Neuron (in vitro differentiated cells): ENCODE measurements at regions not wholly inside any gene's neighbourhood (a gene's known extent, or its start where the extent isn't known, plus 50 kb on each side); places are given as distances from the start of the nearest gene placed in this dataset.

Experiments
- H2AFZ ChIP-seq: one replicate; pipeline ENCODE4 v1.6.1; 2013; ENCODE audit warnings: low read depth, mild to moderate bottlenecking, inconsistent platforms, low read length, moderate library complexity
- H3K27me3 ChIP-seq: one replicate; pipeline ENCODE4 v1.6.1; 2013; ENCODE audit warnings: low read length; ENCODE audit not compliant: insufficient read depth
- H3K36me3 ChIP-seq: one replicate; pipeline ENCODE4 v1.6.1; 2013; ENCODE audit warnings: low read length; ENCODE audit not compliant: insufficient read depth
- H3K4me1 ChIP-seq: one replicate; pipeline ENCODE4 v1.6.1; 2013; ENCODE audit warnings: low read length; ENCODE audit not compliant: insufficient read depth
- H3K4me3 ChIP-seq: 2 replicates; pipeline ENCODE4 v1.5.1; 2013; ENCODE audit warnings: mild to moderate bottlenecking, low read length, moderate library complexity
- H3K9me3 ChIP-seq: one replicate; pipeline ENCODE4 v1.6.1; 2013; ENCODE audit warnings: low read length

DNA sequence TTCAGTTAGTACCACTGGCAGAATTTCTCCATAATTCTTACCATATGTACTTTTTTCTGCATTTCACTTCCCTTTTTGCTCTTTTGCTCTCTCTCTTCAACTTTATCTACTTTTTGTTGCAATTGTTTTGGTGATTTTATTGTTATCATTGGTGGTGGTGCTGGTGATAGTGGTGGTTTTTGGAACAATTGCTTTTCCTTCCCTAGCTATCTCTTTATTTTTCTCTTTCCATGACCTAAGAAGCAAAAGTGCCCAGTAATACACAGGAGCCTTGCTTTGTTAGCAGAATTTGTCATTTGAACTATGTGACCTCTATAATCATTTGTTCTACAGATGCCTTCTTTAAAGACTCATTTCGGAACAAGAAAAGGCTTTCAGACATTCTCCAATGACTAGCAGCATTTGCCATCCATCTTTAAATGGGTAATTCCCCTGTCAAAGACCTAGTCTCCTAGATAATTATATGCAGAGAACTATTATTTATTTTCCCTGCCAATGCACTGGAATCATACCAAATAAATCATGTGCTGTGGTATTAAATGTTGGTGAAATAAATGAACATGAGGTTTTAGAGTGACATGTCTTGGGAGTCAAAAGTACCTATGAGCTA, 154.5 kb downstream of the GASK1B start:
- H3K4me3 ChIP-seq: no peak overlapping the region
- H3K9me3 ChIP-seq: no peaks in the 10 kb centered on the region
- H2AFZ ChIP-seq: no peak overlapping the region
- no peaks in the 10 kb centered on the region for H3K27me3 ChIP-seq
- peaks cover 36% of the 10 kb centered on the region for H3K4me1 ChIP-seq
- H3K36me3 ChIP-seq: no peaks in the 10 kb centered on the region

DNA sequence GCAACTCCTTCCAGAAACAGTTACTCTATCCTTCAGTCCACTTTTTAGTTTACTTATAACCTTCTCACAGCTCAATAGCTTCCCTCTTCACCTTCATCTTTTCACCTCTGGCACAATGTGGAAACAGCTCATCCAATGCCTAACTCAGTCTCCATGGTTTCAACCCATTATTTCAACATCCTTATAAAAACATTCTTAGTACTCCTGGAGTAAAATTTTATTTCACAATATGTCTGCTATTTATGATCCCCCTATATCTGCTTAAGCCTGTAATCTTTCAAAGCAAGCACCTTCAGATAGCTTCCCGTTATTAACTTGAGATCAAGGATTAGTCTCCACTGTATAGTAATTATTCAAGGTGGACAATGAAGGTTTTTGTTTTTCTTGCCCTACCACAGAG, 156.3 kb downstream of the GASK1B start:
- H3K27me3 ChIP-seq: no peaks in the 10 kb centered on the region
- H2AFZ ChIP-seq: no peak overlapping the region
- H3K36me3 ChIP-seq: no peaks in the 10 kb centered on the region
- peaks cover 38% of the 10 kb centered on the region for H3K4me1 ChIP-seq
- H3K9me3 ChIP-seq: no peaks in the 10 kb centered on the region
- no peak overlapping the region for H3K4me3 ChIP-seq

DNA sequence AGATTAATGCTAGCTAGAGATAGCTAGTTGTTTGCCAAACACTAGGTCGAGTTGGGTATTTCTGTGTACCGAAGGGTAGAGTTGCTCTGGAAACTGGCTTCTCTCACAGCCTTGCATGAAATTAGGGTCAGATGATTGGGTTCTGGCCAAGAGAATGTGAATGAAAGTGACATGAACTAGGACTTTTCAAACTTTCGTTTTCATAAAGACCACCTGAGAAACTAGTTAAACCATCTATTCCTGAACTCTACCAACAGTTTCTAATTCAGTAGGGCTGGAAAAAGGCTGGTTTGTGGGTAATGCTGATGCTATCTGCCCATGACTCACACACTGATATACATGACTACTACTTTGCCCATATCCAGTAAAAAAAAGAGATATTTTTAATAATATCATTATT, 157.6 kb downstream of the GASK1B start:
- Histone ChIP-seq H3K27me3 (no peaks in the 10 kb centered on the region), H2AFZ (no peak overlapping the region), H3K9me3 (no peaks in the 10 kb centered on the region), H3K4me1 (peaks cover 36% of the 10 kb centered on the region), H3K36me3 (no peaks in the 10 kb centered on the region), H3K4me3 (no peak overlapping the region)

DNA sequence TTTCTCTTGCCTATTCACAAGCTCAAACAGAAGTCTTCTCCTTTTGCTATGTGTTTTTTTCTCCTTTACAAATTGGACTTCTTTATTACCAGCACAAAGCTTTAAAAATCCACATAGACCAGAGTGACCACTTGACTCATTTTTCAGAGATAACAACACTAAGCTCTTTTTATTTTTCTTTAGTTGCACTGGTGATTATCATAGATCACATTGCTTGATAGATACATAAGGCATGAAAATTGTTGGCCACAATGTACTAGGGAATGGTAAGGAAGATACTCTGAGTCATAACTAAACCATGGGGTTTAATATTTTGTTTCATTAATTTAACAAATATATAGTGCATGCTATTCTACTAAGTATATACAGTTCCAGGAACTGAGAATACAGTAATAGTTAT, 159.0 kb downstream of the GASK1B start:
- Histone ChIP-seq H3K27me3 (no peaks in the 10 kb centered on the region), H3K4me1 (peaks cover 42% of the 10 kb centered on the region), H3K4me3 (no peak overlapping the region), H2AFZ (no peak overlapping the region), H3K9me3 (no peaks in the 10 kb centered on the region), H3K36me3 (no peaks in the 10 kb centered on the region)

DNA sequence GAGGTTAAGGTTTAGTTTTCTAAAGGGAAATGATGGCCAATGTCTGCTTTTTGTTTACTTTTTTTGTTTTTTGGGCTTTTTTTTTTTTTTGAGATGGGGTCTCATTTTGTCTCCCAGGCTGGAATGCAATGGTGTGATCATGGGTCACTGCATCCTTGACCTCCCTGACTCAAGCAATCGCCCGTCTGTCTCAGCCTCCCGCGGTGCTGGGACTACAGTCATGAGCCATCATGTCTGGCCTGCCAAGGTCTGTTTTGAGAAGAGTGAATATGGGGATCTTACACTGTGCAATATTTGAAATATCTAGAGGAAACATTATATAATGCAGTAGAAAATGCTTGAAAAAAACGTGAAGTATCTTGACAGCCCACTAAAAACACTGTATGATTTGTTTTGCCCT, 162.5 kb downstream of the GASK1B start:
- H2AFZ ChIP-seq: no peak overlapping the region
- peaks cover 33% of the 10 kb centered on the region for H3K4me1 ChIP-seq
- peak overlapping the region; percentile 1 for H3K4me3 ChIP-seq
- no peaks in the 10 kb centered on the region for H3K27me3 ChIP-seq
- no peaks in the 10 kb centered on the region for H3K9me3 ChIP-seq
- H3K36me3 ChIP-seq: no peaks in the 10 kb centered on the region

DNA sequence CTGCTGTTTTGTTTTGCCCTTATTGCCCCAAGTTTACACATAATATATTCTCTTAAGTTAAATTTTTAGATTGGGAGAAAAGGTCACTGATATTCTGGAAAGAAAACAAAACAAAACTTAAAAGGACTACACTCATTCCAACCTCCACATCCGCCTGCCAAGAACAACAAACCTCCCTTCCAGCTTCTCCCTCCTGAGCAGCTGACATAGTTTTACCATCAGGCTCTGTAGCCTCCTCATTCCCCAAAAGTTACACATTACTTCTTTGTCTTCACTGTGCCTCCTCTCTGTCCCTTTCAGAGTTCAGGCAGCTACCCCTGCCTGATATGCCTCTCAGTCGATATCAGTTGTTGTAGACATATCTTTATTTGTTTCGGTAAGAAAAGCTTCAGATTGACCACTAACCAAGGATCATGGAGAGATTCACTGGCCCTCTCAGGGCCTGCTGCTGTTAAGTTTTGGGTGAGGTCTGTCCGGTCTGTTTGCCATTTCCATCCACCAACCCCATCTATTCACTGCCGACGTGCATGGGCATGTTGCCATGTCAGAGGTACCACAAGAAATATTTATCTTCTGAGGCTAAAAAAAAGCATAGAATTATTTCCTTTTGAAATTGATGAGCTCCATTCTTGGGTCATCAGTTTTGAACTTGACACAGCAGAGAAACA, 164.1 kb downstream of the GASK1B start:
- Histone ChIP-seq H3K27me3 (no peaks in the 10 kb centered on the region), H3K4me1 (peaks cover 37% of the 10 kb centered on the region), H3K36me3 (no peaks in the 10 kb centered on the region), H3K4me3 (no peak overlapping the region), H2AFZ (no peak overlapping the region), H3K9me3 (no peaks in the 10 kb centered on the region)

DNA sequence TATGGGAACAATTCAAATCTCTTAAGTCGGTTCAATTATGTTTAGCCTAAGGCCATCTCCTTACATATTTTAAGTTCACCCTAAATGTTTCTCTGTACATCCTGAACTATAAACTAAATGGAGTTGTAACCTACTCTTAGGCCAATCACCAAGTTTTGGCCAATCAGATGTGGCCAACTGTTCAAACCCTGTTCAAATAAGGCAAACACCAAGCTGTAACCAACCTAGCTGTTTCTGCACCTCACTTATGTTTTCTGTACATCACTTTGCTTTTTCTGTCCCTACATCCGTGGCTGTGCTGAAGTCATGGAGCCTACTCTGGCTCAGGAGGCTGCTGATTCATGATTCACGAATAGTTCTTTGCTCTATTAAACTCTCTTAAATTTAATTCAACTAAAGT, 165.3 kb downstream of the GASK1B start:
- H3K36me3 ChIP-seq: no peaks in the 10 kb centered on the region
- H3K9me3 ChIP-seq: no peaks in the 10 kb centered on the region
- H3K4me3 ChIP-seq: no peak overlapping the region
- no peaks in the 10 kb centered on the region for H3K27me3 ChIP-seq
- peaks cover 37% of the 10 kb centered on the region for H3K4me1 ChIP-seq
- H2AFZ ChIP-seq: no peak overlapping the region

DNA sequence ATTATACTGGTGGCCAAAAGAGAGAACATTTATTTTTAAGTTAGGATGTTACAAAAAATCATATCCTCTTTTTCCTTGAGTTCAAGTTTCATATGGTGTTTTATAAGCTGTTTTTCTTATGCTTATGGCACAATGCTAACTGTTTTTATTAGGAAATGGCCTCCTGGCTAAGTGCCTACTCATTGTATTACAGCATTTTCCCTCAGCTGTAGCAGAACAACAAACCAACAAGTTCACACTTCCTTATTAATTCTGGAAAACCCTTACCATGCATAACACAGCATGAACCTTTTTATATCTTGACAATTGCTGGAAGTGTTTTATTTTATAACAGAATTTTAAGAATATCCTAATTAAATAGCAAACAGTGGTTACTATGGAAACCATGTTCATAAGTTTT, 165.8 kb downstream of the GASK1B start:
- Histone ChIP-seq H2AFZ (no peak overlapping the region), H3K9me3 (no peaks in the 10 kb centered on the region), H3K4me1 (peaks cover 37% of the 10 kb centered on the region), H3K27me3 (no peaks in the 10 kb centered on the region), H3K4me3 (no peak overlapping the region), H3K36me3 (no peaks in the 10 kb centered on the region)

DNA sequence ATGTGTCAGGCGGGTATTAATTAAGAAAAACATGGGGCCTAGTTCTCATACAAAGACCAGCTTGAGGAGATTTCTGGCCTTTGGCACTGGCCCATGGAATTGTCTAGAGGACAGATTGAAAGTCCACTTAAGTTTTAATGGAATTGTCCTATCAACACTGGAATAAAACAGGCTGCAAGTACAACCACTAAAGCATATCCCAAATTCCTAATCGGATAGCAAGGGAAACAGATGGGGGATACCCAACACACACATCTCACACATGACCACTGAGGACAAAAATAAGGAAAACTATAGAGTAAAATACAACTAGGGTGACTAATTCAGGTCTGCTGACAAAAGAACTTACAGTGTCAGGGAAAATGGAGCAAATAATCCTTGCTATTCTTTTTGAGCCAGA, 167.8 kb downstream of the GASK1B start:
- Histone ChIP-seq H3K36me3 (no peaks in the 10 kb centered on the region), H3K4me1 (peaks cover 23% of the 10 kb centered on the region), H2AFZ (no peak overlapping the region), H3K4me3 (no peak overlapping the region), H3K27me3 (no peaks in the 10 kb centered on the region), H3K9me3 (no peaks in the 10 kb centered on the region)

DNA sequence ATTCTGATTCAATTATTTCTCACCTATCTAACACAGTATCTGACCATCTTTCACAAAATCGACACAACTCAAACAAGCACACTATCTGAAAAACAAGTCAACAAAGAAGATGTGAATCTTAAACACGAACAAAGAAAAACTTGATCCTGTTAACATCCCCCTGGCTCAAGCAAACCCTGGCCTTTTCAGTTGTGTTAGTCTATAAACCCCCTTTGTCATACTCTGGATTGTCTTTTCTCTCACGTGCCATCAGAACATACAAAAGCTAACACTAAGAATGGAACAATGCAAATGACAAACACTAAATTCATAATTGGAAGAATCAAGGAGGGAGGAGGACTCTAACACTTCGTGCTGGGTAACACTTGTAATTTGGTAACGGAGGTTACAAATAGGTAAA, 168.7 kb downstream of the GASK1B start:
- Histone ChIP-seq H3K36me3 (no peaks in the 10 kb centered on the region), H3K9me3 (no peaks in the 10 kb centered on the region), H3K4me3 (no peak overlapping the region), H2AFZ (peak overlapping the region; percentile 44), H3K4me1 (peaks cover 14% of the 10 kb centered on the region), H3K27me3 (no peaks in the 10 kb centered on the region)

DNA sequence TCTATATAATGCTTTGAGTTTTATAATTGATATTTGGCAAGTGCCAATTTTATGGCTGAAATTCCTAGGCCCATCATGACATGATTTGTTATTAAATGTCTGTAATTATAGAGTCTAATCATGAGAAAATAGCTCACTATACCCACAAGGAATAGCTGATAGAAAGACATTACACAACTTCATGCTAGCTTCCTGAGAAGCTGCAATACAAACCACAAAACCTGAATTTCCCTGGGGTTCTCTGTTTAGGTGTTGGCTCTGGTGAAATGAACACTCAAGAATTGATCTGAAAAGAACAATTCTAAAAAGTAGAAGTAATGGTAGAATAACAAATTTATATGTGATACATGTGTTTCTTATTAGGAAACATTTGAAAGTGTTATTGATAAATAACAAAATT, 169.6 kb downstream of the GASK1B start:
- Histone ChIP-seq H3K36me3 (no peaks in the 10 kb centered on the region), H3K27me3 (no peaks in the 10 kb centered on the region), H3K4me3 (no peak overlapping the region), H3K9me3 (no peaks in the 10 kb centered on the region), H2AFZ (no peak overlapping the region), H3K4me1 (peaks cover 8% of the 10 kb centered on the region)

DNA sequence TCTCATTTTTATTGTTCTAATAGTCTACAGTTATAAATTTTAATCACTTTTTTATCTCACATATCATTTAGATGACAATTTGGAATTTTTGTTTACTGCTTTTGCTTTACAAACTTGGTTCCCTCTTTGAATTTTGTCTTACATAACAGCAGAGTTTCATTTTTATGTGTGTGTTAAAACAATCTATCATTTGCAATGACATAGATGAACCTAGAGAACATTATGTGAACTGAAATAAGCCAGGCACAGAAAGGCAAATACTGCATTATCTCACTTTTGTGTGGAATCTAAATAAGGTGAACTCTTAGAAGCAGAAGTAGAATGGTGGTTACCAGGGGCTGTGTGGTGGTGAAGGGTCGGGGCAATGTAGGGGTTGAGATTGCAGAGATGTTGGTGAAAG, 170.7 kb downstream of the GASK1B start:
- H3K27me3 ChIP-seq: no peaks in the 10 kb centered on the region
- H2AFZ ChIP-seq: no peak overlapping the region
- H3K36me3 ChIP-seq: no peaks in the 10 kb centered on the region
- H3K4me3 ChIP-seq: no peak overlapping the region
- peaks cover 8% of the 10 kb centered on the region for H3K4me1 ChIP-seq
- no peaks in the 10 kb centered on the region for H3K9me3 ChIP-seq

DNA sequence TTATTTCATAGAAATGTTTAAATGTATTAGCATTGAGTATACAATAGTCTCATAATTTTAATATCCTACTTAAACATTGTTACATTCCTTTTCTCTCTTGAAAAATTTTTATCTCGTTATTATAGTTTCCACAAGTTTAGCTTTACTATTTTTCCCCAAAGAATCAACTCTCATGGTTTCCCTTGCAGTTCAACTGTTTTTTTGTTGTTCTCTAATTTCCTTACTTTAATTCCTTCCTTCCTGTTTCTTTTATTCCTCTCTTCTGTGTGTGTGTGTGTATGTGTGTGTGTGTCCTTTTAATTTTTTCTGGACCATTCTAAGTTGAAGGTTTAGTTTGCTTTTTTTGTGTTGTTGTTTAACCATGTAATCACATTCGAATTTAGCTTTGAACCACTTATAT, 171.1 kb downstream of the GASK1B start:
- H3K9me3 ChIP-seq: no peaks in the 10 kb centered on the region
- H2AFZ ChIP-seq: no peak overlapping the region
- no peaks in the 10 kb centered on the region for H3K27me3 ChIP-seq
- no peaks in the 10 kb centered on the region for H3K36me3 ChIP-seq
- H3K4me3 ChIP-seq: no peak overlapping the region
- H3K4me1 ChIP-seq: peaks cover 5% of the 10 kb centered on the region

DNA sequence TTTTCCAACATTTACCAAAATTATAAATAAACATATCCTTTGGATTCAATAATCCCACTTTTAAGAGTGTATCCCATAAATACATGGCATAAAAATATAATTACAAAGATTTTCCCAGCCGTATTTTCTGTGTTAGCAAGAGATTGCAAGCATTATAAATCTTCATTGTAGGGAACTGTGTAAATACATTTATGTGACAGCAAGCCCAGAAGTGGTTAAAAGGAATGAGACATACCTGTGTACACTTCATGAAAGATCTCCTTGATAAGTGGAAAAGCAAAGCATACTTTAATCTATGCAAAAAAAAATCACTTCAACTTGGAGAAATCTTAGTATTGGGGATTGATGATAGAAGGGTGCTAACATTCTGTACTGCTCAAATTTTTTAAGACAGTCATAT, 173.1 kb downstream of the GASK1B start:
- no peaks in the 10 kb centered on the region for H3K9me3 ChIP-seq
- H3K36me3 ChIP-seq: no peaks in the 10 kb centered on the region
- peaks cover 4% of the 10 kb centered on the region for H3K4me1 ChIP-seq
- no peaks in the 10 kb centered on the region for H3K27me3 ChIP-seq
- no peak overlapping the region for H3K4me3 ChIP-seq
- no peak overlapping the region for H2AFZ ChIP-seq
